ENCODE measurements at regions not wholly inside any gene's neighbourhood (a gene's known extent, or its start where the extent isn't known, plus 50 kb on each side); places are given as distances from the start of the nearest gene placed in this dataset.
"Not testable (repeated sequence)": the region's sequence is repeated elsewhere in the genome, so short reads cannot be mapped to it uniquely, and the experiment has no call there.

DNA sequence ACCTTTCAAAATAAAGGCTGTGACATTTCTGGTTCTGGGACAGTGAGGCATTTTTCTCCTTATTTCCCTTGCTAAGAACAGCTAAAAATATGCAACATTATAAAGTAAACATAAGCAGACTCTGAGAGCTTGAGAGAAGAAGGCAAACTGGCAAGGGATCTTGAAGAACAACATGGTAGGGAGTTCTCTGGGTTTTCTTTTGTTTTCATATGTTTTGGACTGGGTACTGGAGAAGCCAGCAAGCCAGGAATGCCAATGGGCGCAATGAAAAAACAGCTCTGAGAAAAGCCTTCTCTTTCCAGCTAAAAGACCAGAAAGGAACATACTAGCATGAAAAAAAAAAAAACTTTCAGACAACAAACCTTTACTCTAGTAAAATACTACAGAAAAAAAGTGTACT, 351.4 kb upstream of the HS6ST1 start:
- ChIA-PET CTCF (no interaction called here), POLR2A (no interaction called here)
- Histone ChIP-seq H3K9me3 (no peaks in the 10 kb centered on the region), H3K4me1 (no peaks in the 10 kb centered on the region), H3K27me3 (replicated peaks; ENCODE audit: control insufficient read depth, insufficient read depth, low read length) (peaks cover 1% of the 10 kb centered on the region; the same call in 1 of the 2 replicates), H3K36me3 (ENCODE audit: control insufficient read depth, insufficient read depth, low read length) (no peaks in the 10 kb centered on the region), H3K4me3 (ENCODE audit: low read depth, low read length) (no peak overlapping the region)
- BruUV-seq (replicated peaks) = no TSS peak
- Mint-ChIP-seq H3K27me3 (ENCODE audit: insufficient read depth, unreplicated experiment) (peaks cover 19% of the 10 kb centered on the region), H3K4me3 (ENCODE audit: unreplicated experiment) (no peak overlapping the region), H3K36me3 (ENCODE audit: insufficient read depth, unreplicated experiment) (no peaks in the 10 kb centered on the region), H3K27ac (ENCODE audit: unreplicated experiment) (no peak overlapping the region), H3K9me3 (ENCODE audit: unreplicated experiment) (no peaks in the 10 kb centered on the region), H3K4me1 (ENCODE audit: low read depth, unreplicated experiment) (no peaks in the 10 kb centered on the region)
- no peak for DNase-seq
- intact Hi-C loops (cut with micrococcal nuclease; ENCODE audit: unreplicated experiment) = no loop called here
- TF ChIP-seq, protein P1, sequence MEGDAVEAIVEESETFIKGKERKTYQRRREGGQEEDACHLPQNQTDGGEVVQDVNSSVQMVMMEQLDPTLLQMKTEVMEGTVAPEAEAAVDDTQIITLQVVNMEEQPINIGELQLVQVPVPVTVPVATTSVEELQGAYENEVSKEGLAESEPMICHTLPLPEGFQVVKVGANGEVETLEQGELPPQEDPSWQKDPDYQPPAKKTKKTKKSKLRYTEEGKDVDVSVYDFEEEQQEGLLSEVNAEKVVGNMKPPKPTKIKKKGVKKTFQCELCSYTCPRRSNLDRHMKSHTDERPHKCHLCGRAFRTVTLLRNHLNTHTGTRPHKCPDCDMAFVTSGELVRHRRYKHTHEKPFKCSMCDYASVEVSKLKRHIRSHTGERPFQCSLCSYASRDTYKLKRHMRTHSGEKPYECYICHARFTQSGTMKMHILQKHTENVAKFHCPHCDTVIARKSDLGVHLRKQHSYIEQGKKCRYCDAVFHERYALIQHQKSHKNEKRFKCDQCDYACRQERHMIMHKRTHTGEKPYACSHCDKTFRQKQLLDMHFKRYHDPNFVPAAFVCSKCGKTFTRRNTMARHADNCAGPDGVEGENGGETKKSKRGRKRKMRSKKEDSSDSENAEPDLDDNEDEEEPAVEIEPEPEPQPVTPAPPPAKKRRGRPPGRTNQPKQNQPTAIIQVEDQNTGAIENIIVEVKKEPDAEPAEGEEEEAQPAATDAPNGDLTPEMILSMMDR (IDR thresholded peaks at IDR 0.05; ENCODE audit: insufficient read depth in 1 of 2, low read depth in 1 of 2, low read length in 1 of 2, severe bottlenecking in 1 of 2, unreplicated experiment in 1 of 2) = no peak

DNA sequence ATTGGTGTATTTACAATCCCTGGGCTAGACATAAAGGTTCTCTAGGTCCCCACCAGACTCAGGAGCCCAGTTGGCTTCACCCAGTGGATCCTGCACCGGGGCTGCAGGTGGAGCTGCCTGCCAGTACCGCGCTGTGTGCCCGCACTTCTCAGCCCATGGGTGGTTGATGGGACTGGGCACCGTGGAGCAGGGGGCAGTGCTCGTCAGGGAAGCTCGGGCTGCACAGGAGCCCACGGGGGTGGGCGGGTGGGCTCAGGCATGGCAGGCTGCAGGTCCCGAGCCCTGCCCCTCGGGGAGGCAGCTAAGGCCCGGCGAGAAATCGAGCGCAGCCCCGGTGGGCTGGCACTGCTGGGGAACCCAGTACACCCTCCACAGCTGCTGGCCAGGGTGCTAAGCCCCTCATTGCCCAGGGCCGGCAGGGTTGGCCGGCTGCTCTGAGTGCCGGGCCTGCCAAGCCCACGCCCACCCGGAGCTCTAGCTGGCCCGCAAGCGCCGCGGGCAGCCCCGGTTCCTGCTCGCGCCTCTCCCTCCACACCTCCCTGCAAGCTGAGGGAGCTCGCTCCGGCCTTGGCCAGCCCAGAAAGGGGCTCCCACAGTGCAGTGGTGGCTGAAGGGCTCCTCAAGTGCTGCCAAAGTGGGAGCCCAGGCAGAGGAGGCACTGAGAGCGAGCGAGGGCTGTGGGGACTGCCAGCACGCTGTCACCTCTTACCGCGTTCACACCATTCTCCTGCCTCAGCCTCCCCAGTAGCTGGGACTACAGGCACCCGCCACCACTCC, 353.5 kb upstream of the HS6ST1 start:
- H3K9me3 Mint-ChIP-seq (ENCODE audit: unreplicated experiment); intact Hi-C loops (cut with micrococcal nuclease; ENCODE audit: unreplicated experiment); H3K27ac Mint-ChIP-seq (ENCODE audit: unreplicated experiment); H3K36me3 Mint-ChIP-seq (ENCODE audit: insufficient read depth, unreplicated experiment); DNase-seq; H3K27me3 ChIP-seq (replicated peaks; ENCODE audit: control insufficient read depth, insufficient read depth, low read length); H3K4me1 ChIP-seq; POLR2A ChIA-PET; H3K9me3 ChIP-seq; BruUV-seq (replicated peaks); CTCF ChIA-PET; H3K4me3 ChIP-seq (ENCODE audit: low read depth, low read length); H3K4me3 Mint-ChIP-seq (ENCODE audit: unreplicated experiment); H3K36me3 ChIP-seq (ENCODE audit: control insufficient read depth, insufficient read depth, low read length); H3K27me3 Mint-ChIP-seq (ENCODE audit: insufficient read depth, unreplicated experiment); H3K4me1 Mint-ChIP-seq (ENCODE audit: low read depth, unreplicated experiment): not testable (repeated sequence)

DNA sequence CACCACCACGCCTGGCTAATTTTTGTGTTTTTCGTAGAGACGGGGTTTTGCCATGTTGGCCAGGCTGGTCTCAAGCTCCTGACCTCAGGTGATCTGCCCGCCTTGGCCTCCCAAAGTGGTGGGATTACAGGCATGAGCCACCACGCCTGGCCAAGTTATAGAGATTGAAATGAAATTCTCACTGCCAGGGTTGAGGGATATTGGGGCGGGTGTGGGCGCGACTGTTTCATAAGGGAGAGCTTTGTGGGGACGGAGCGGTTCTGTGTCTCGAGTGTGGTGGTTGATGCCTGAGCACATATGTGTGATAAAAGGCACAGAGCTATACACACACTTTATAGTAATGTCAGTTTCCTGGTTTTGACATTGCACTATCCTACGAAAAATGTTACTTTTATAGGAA, 361.0 kb upstream of the HS6ST1 start:
- H3K4me1 Mint-ChIP-seq (ENCODE audit: low read depth, unreplicated experiment); H3K4me3 ChIP-seq (ENCODE audit: low read depth, low read length); H3K36me3 ChIP-seq (ENCODE audit: control insufficient read depth, insufficient read depth, low read length); BruUV-seq (replicated peaks); POLR2A ChIA-PET; H3K27me3 ChIP-seq (replicated peaks; ENCODE audit: control insufficient read depth, insufficient read depth, low read length); CTCF ChIA-PET; H3K36me3 Mint-ChIP-seq (ENCODE audit: insufficient read depth, unreplicated experiment); H3K9me3 Mint-ChIP-seq (ENCODE audit: unreplicated experiment); DNase-seq; H3K4me3 Mint-ChIP-seq (ENCODE audit: unreplicated experiment); intact Hi-C loops (cut with micrococcal nuclease; ENCODE audit: unreplicated experiment); H3K9me3 ChIP-seq; H3K4me1 ChIP-seq; H3K27ac Mint-ChIP-seq (ENCODE audit: unreplicated experiment): not testable (repeated sequence)
- H3K27me3 Mint-ChIP-seq (ENCODE audit: insufficient read depth, unreplicated experiment) = peaks cover 20% of the 10 kb centered on the region

DNA sequence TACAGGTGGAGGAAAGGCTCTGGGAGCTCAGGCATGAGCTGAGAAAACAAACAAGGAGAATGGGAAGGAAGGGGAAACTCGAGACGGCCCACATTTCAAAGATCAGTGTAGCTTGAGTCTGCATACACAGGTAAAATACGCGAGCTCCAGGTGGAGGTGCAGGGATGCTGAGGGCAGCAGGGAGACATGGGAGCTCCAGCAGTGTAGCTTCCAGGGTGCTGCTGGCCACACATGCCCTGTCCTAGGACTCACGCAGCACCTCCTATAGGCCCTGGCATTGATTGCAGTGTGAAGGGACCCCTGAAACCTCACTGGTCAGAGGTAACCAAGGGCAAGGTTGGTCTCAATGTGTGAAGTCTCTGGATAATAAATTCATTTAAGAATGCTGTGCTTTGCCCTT, 362.8 kb upstream of the HS6ST1 start:
- H3K36me3 Mint-ChIP-seq (ENCODE audit: insufficient read depth, unreplicated experiment) = peaks cover 5% of the 10 kb centered on the region
- H3K4me3 Mint-ChIP-seq (ENCODE audit: unreplicated experiment) = no peak overlapping the region
- H3K4me1 Mint-ChIP-seq (ENCODE audit: low read depth, unreplicated experiment) = no peaks in the 10 kb centered on the region
- POLR2A ChIA-PET = no interaction called here
- Histone ChIP-seq H3K4me3 (ENCODE audit: low read depth, low read length) (no peak overlapping the region), H3K4me1 (no peaks in the 10 kb centered on the region), H3K36me3 (ENCODE audit: control insufficient read depth, insufficient read depth, low read length) (no peaks in the 10 kb centered on the region), H3K27me3 (replicated peaks; ENCODE audit: control insufficient read depth, insufficient read depth, low read length) (no peaks in the 10 kb centered on the region), H3K9me3 (no peaks in the 10 kb centered on the region)
- no peak for DNase-seq
- H3K27me3 Mint-ChIP-seq (ENCODE audit: insufficient read depth, unreplicated experiment) = peaks cover 20% of the 10 kb centered on the region
- TF ChIP-seq, protein P1 (IDR thresholded peaks at IDR 0.05; ENCODE audit: insufficient read depth in 1 of 2, low read depth in 1 of 2, low read length in 1 of 2, severe bottlenecking in 1 of 2, unreplicated experiment in 1 of 2) = peak in 1 of 2 experiments; percentile 7
- H3K27ac Mint-ChIP-seq (ENCODE audit: unreplicated experiment) = no peak overlapping the region
- no peaks in the 10 kb centered on the region for H3K9me3 Mint-ChIP-seq (ENCODE audit: unreplicated experiment)
- BruUV-seq (replicated peaks) = no TSS peak
- intact Hi-C loops (cut with micrococcal nuclease; ENCODE audit: unreplicated experiment) = no loop called here
- CTCF ChIA-PET = no interaction called here

Data from Caco-2 (cell line).